UCSD-AML1 (cell line): ENCODE measurements at regions not wholly inside any gene's neighbourhood (a gene's known extent, or its start where the extent isn't known, plus 50 kb on each side); places are given as distances from the start of the nearest gene placed in this dataset.
"Not testable (repeated sequence)": the region's sequence is repeated elsewhere in the genome, so short reads cannot be mapped to it uniquely, and the experiment has no call there.

Experiments used
- DNase-seq: peaks from one replicate; lab custom pipeline; 2025; ENCODE audit not compliant: unreplicated experiment; lab: John Stamatoyannopoulos, UW

DNA sequence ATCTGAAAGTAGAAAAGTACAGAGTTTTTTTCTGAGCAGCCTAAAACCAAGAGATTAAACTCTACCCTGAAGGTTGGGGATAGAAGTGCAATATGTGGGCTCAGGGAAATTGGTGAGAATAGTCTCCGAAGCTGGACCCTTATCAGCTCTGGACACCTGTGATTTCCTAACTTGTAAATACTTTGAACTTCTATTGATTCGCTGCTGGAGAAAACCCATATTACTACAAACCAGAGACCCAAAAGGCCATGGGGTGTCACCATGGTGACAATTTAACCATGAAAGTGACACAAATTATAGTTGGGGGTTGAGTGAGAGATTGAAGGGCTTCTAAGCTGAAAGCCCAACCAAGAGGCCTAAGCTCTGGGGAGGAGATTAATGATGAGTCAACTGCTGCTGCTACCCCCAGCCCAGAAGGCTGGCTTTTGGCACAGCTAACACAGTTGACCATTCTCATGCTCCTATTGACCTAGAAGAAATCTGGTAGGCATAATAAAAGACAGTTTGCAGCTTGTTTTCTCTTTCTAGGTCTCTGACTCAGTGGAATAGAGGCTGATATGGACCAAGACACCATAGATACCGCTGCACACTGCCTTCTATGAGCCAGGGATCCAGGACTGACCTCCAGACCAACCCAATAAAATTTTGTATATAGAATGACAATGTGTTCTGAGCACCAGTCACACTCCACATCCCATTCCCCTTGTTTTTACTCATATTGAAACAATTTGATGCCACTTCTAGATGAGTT lies 131.9 kb upstream of the FNDC3A start:
- no peak for DNase-seq

DNA sequence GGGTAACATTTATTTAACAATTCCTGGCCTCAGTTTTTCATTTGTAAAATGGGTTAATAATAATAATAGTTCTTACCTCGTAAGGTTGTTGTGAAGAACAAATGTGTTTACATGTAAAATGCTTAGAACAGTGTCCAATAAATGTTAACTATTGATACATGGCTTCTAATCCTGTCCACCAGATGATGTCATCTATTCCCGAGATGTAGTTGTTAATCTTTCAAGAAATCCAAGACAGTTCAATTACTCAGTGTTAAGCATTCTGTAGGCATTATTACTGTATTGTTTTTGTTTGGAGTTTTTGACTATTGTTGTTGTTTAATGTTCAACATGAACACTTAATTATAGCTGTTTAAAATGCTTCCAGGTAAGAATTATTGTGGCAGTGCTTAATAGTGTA lies 131.0 kb upstream of the FNDC3A start:
- no peak for DNase-seq

DNA sequence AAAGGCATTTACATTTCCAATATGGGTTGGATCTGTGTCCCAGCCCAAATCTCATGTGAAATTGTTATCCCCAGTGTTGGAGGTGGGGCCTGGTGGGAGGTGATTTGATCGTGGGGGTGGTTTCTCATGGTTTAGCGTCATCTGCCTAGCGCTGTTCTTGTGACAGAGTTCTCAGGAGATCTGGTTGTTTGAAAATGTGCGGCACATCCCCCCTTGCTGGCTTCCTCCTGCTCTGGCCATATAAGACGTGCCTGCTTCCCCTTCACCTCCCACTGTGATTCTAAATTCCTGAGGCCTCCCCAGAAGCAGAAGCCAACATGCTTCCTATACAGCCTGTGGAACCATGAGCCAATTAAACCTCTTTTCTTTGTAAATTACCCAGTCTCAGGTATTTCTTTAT lies 126.2 kb upstream of the FNDC3A start:
- no peak for DNase-seq

DNA sequence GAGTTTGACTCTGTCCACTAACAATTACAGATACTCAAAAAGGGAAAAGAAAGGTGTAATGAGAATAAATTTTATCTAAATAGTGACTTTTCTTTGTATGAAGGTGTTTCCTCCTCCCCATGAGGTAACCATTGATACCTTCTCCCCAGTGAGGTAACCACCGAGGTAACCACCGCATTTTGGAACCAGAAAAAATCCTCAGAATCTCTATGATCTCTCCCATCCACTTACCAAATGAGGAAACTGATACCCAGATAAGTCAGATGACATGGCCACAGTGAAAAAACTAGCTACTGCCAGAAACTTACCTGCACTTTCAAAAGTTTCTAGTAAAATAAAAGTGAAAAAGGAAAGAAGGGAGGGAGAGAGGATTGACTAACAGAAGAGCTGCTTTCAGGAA lies 124.0 kb upstream of the FNDC3A start:
- no peak for DNase-seq

DNA sequence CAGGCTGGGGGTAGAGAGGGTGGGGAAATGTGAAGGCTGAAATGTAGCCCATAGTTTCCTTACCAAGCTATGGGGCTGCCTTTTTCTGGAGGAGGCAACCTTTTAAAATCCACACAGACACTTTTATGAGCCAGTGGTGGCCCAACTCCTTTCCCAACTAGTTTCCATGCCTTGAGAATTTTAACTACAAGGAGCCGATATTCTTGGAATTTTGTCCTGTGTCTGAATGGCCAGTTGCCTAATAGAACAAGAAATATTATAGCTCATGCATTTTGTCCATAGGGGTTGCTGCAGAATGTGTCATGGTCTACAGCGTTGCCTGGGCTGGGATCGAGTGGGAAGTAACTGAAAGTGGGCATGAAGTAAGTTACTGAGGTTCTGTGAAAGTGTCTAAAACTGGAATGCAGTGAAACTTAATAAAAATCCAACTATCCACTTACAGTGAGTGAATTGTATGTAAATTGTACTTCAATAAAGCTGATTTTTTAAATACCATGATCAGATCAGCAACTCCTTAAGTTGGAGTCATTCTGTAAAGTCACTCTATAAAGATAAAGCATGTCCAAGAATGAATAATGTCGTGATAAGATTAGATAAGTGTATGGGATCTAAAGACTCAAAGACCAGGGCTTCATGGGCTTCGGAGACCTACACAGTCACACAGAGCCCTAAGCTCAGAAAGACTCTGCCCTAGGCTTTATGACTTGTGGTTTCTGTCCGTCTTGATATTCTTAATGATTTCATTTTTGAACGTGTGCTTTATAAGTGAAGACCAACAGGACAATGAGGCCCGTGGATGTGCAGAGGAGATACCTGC lies 122.6 kb upstream of the FNDC3A start:
- no peak for DNase-seq

DNA sequence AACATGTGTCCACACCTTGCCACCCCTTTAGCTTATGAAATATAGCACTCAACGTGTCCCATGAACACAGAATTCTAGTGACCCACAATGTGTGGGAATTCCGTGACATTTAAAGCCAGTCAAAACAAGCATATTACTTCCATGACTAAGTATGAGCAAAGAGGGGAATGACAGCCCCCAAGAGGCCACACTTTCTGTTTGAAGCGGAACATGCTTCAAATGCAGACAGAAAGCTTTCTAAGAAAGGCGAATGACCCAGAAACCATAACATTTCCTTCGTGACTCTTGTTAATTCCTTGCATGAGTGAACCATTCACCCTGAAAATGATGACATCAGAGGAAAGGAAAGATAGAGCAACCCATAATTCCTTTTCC lies 122.0 kb upstream of the FNDC3A start:
- DNase-seq: no peak

DNA sequence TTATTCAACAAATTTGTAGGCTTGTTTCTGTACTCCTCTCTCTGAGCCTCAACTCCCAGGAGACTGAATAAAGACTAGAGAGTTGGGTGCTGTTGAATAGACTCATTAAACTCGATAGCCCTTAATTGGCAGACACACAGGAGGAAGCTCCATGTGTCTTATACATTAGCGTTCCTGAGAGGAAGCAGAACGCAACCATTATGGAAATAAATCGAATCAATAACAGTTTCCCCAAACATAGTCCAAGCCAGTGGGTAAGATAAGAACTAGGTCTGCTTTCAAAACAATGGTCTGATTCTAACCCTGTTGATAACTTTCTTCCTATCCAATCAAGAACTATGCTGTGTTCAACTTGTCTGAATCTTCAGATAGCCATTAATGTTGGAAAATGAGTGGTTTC lies 118.1 kb upstream of the FNDC3A start:
- no peak for DNase-seq

DNA sequence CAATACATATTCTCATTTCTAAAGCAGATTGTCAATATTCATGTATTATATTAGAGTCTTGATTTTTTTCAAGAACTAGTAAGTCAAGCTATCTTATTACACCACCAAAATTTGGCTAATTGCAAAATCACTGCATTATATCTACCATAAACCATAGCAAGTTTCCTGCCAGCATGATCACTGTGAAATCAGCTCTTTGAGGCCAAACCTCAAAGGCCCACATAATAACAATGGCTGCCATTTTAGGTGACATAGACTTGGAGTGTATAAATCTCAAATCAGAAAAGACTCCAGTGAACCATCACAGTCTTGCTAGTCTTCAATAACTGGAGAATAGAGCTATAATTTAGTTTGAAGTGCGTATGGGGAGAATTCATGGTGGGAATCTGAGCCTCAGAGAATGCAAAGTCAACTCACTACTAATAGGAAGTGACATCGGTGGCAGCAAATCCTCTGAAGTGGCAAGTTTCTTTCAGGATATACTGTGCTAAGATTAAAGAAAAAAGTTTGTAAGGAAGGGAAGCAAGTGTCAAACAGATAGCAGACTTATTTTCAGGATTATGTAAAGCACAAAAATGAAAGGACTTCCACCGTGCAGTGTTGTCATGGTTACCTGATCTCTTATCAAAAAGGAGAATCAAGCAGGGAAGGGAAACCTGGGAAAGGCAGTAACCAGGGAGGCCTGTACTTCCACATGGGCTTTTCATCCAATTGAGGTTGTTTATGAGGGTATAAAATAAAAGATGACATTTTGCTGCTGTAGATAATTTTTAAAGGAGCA lies 117.4 kb upstream of the FNDC3A start:
- no peak for DNase-seq

DNA sequence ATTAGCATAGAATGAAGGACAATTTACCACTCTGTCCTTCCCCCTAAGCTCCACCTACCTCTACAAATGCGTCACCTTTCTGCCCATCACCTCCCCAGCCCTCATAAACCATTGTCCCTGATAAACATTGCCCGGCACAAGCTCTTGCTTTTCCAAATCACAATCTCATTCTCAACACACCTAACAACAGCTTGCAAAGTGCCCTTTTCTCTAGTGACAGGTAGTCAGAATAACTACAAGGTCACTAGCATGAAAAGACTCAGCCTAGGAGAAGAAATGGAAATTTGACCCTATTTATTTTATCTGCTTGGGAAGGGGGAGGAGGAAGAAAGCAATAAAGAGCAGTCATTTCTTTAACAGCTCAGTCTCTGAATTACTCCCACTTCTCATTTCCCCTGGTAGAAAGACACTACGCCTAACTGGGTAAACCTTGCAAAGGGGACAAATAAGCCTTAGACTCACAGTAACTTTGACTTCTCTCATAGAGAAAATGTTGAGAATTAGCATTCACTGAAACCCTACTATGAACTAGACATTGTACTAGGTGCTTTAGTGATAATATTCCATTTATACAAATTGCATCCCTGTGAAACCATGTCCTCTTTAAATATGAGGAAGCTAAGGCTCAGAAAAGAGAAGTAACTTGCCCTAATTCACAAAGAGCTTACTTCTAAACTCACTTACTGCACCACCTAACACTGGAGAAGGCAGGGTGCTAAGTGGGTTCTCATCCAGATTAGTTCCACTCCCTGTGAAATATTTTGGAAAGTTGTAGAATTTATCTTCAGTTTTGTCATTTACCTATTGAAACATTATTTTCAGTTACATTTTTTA lies 116.2 kb upstream of the FNDC3A start:
- no peak for DNase-seq

DNA sequence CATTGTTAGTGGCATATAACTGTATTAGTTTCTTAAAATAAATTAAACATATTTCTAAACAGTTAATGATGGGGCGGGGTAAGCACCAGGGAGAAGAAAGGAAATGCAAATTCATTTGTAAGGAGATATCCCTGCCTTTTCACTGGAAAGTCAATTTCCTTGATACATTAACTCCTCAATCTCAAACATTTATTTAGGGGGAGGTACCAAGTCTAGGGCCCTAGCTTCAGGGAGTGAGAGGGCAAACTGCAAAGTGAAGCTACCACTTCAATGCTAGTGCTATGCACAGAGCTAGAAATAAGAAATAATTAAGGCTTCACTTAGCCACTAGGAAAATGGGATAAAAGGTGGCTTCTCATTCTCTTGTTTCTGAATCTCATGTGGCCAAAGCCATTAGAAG lies 115.3 kb upstream of the FNDC3A start:
- DNase-seq: no peak

DNA sequence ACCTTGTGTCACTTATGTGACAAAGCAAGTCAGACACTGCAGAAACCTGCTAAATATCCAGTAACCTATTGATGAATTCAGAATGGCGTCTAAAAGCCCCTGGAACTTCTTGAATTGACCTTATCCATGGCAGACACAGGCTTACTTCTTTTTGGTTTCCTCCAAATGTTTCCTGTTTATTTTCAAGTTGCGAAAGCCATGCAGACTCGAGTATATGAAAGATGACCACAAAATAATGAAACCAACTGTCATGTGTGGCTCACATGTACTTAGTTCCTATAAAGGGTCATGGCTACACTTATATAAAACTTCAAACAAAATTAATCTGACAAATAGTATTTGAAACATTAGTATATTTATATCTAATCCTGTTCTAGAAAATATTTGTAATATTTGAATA lies 113.1 kb upstream of the FNDC3A start:
- DNase-seq: no peak

DNA sequence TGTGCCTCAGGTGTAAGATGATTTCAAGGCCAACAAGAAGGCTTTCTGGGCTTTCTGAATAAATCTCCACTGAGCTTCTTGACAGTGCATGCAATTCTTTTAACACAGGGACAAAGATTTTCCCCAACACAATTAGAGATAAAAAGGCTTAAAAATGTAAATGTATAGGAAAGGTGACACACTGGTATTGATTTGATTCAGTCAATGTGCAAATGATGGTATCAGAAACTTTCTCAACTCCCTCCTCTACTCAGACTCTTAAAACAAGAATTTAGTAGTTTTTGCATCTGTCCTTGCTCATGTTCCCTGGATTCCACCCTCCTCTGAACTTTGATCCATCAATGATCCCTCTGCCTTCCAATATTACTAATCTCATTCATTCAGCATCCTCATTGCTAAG lies 111.6 kb upstream of the FNDC3A start:
- no peak for DNase-seq

DNA sequence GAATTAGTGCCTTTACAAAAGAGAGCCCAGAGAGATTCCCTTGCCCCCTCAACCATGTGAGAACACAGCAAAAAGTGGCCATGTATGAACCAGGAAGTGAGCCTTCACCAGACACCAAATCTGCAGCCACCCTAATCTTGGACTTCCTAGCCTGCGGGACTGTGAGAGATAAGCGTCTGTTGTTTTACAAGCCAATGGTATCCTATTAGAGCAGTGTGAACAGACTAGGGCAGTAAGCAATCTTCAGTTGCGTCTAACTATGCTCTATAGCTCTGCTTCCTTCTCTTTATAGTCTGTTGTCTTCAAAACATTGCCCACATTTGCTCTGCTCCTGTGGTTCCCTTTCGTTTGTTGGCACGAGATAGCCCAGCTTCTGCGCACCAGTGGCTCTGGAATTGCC lies 109.5 kb upstream of the FNDC3A start:
- no peak for DNase-seq

DNA sequence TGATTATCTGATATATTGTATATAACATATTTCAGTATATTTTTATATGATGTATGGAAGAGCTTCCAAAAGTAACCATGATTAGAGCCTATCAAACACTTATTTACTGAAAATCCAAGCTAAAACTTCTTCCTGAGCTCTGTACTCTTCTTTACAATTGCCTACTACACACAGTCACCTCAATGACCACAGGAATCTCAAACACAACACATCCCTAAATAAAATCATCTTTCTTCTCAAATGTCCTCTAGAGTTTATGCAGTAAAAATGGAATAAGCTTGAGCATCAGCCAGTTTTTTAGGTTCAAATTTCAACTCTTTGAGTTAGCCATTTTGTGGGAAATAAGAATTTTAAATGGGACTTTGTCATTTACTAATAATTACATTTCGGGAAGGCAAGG lies 102.6 kb upstream of the FNDC3A start:
- DNase-seq: no peak

DNA sequence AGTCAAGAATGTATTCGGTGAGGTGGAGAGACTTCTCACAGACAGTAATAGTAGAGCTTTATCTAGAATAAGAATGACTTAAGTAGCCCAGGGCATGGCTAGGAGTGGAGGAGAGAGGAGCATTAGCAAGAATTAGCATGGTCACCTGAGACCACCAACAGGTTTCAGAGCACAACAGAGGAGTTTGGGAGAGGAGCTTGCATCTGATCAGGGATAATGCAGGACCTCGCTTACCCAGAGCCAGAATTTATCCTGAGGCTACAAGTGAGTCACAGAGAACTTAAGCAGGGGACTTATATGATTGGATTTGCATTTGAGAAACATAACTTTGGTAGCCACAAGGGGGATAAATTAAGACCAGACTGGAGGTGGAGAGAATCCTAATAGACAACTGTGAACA lies 102.1 kb upstream of the FNDC3A start:
- DNase-seq: no peak

DNA sequence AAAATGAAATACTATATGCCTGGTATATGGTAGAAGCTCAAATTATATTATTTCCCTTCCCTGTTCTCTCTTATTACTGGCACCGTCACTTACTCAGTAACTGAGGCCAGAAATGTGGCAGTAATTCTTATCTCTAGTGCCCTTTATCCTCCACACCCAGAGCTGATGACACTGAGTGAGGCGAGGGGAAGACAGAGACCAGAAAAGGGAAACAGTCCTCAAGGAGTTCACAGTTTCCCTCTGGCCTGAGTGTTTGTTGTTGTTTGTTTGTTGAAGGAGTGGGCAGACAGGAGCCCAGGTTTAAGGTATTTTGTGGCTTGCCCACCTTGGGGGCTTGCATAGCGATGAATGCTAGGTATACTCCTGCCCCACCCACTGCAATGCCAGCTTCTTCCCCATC lies 101.5 kb upstream of the FNDC3A start:
- no peak for DNase-seq

DNA sequence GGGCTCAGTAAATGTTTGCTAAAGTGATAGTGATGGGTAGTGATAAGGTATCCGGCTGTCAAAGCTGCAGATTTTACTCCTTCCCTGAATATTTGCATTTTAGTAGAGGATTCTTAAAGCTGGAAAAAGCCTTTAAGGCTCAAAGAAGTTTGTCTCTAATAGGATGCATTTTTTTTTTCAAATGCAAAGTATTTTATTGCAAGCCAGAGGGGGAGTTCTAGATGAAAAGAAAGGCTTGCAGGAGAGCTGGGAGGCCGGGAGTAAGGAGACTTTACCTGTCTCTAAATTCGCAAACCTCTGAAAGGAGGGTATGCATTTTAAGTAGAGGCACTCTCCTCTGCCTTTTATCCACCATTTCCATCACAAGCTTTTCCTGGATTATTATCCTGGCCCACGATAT lies 100.7 kb upstream of the FNDC3A start:
- no peak for DNase-seq

DNA sequence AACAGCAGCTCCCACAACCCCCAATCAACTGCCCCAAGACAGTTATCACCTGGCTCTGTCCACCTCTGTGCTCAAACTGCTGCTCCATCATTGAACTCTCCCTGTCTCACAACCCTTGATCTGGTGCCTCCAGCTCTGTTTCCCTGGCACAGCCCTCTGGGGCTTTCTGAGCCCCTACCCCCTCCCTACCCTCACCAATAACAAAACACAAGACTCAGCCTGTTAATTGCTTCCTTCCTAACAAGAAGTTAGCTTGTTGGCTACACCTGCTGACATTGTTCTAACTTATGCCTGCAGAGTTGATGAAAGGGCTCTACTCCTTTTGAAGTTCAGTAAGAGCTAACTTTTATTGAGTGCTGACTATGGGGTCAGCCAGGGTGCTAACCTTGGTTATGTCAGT lies 99.4 kb upstream of the FNDC3A start:
- DNase-seq: no peak

DNA sequence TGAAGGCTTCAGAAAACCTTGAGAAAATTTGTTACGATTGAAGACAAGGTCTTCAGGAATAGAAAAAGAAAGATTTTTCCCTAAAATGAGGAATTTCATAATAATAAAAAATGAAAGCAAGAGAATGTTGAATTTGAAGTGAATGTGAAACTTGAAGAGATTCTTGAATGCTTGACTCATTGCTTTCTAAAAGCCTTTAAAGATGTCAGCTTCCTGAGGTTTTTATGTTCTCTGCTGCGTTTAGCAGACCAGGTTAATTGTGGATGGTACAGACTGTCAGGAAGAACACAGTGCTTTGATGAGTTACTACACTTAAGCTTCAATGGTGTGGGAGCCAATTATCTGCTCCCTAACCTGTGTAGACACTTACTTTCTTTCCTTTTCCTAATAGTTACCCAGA lies 96.3 kb upstream of the FNDC3A start:
- DNase-seq: no peak

DNA sequence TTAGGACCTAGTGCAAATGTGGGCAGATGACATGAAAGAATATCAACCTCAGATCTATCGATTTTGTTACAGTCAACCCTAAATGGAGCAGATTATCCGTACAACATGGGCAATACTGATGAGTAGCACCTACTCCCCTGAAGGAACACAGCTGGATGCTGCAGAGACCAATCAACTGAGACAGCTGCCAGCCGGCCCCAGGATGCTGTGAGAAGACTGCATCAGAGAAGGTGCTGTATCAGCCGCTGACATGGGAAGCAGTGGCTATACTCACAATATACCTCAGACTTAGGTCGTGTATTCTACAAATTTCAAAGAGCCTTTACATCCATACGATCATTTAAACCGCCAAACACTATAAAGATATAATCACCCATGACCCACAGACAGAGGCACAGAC lies 95.9 kb upstream of the FNDC3A start:
- DNase-seq: no peak

DNA sequence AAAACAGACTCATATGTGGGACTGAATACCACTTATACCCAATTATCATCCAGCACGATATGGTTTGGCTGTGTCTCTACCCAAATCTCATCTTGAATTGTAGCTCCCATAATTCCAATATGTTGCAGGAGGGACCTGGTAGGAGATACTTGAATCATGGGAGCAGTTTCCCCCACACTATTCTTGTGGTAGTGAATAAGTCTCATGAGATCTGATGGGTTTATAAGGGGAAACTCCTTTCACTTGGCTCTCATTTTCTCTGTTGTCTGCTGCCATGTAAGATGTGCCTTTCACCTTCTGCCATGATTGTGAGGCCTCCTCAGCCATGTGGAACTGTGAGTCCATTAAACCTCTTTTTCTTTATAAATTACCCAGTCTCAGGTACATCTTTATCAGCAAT lies 91.9 kb upstream of the FNDC3A start:
- DNase-seq: not testable (repeated sequence)
